SK-N-SH treated with all-trans-retinoic acid at 6 μM for 48 hours (cell line): ENCODE measurements at regions not wholly inside any gene's neighbourhood (a gene's known extent, or its start where the extent isn't known, plus 50 kb on each side); places are given as distances from the start of the nearest gene placed in this dataset.

ENCODE experiments used
- ATAC-seq: fragments of 200-7000 bp; cut with Tn5 transposase; 3 replicates; pipeline ENCODE4 v1.9.1; 2020; ENCODE audit warnings: mild to moderate bottlenecking, moderate library complexity
- BACH2 ChIP-seq: fragments of 250-450 bp; sonication (Bioruptor Pico); IDR thresholded peaks from 2 replicates; pipeline ENCODE4 v1.9.0; 2021; ENCODE audit warnings: mild to moderate bottlenecking, borderline replicate concordance
- CSDC2 ChIP-seq: fragments of 250-450 bp; sonication (Bioruptor Pico); IDR thresholded peaks from 2 replicates; pipeline ENCODE4 v1.5.0; 2020; ENCODE audit warnings: mild to moderate bottlenecking, moderate library complexity
- ESRRG ChIP-seq: fragments of 250-450 bp; sonication (Bioruptor Pico); IDR thresholded peaks from 2 replicates; pipeline ENCODE4 v1.6.1; 2021; ENCODE audit warnings: mild to moderate bottlenecking
- GLIS3 ChIP-seq: fragments of 250-450 bp; sonication (Bioruptor Pico); IDR thresholded peaks from 2 replicates; pipeline ENCODE4 v1.5.0; 2020; ENCODE audit warnings: mild to moderate bottlenecking, moderate library complexity
- ISL1 ChIP-seq: fragments of 250-450 bp; sonication (Bioruptor Pico); IDR thresholded peaks from 2 replicates; pipeline ENCODE4 v2.1.2; 2022; ENCODE audit warnings: mild to moderate bottlenecking, moderate library complexity
- OSR1 ChIP-seq: fragments of 250-450 bp; sonication (Bioruptor Pico); IDR thresholded peaks from 2 replicates; pipeline ENCODE4 v1.8.0; 2022; ENCODE audit warnings: moderate library complexity, mild to moderate bottlenecking, inconsistent platforms
- PPARA ChIP-seq: fragments of 250-450 bp; sonication (Bioruptor Pico); IDR thresholded peaks from 2 replicates; pipeline ENCODE4 v1.5.0; 2020; ENCODE audit warnings: mild to moderate bottlenecking, borderline replicate concordance
- RARB ChIP-seq: fragments of 250-450 bp; sonication (Bioruptor Pico); IDR thresholded peaks from 2 replicates; pipeline ENCODE4 v1.8.0; 2021; ENCODE audit warnings: mild to moderate bottlenecking, moderate library complexity
- SNAI2 ChIP-seq: fragments of 250-450 bp; sonication (Bioruptor Pico); IDR thresholded peaks from 2 replicates; pipeline ENCODE4 v1.5.0; 2020; ENCODE audit warnings: mild to moderate bottlenecking, moderate library complexity
- TOX ChIP-seq: fragments of 250-450 bp; sonication (Bioruptor Pico); IDR thresholded peaks from 2 replicates; pipeline ENCODE4 v1.8.0; 2021; ENCODE audit warnings: mild to moderate bottlenecking, moderate library complexity, borderline replicate concordance
- ZFP3 ChIP-seq: fragments of 250-450 bp; sonication (Bioruptor Pico); IDR thresholded peaks from 2 replicates; pipeline ENCODE4 v1.5.0; 2020; ENCODE audit warnings: mild to moderate bottlenecking, moderate library complexity
- ZFP30 ChIP-seq: fragments of 450-650 bp; formaldehyde crosslinking; IDR thresholded peaks from 2 replicates; pipeline ENCODE4 v1.5.0; 2022; ENCODE audit warnings: mild to moderate bottlenecking, moderate library complexity
- ZNF565 ChIP-seq: fragments of 450-650 bp; formaldehyde crosslinking; conservative IDR thresholded peaks from 2 replicates; pipeline ENCODE4 v1.5.0; 2020; ENCODE audit warnings: low read depth, mild to moderate bottlenecking, moderate library complexity
- ZNF70 ChIP-seq: fragments of 450-650 bp; formaldehyde crosslinking; IDR thresholded peaks from 2 replicates; pipeline ENCODE4 v1.5.0; 2020; ENCODE audit warnings: mild to moderate bottlenecking, moderate library complexity
- ZNF8 ChIP-seq: fragments of 450-650 bp; formaldehyde crosslinking; IDR thresholded peaks from 2 replicates; pipeline ENCODE4 v1.5.0; 2020; ENCODE audit warnings: mild to moderate bottlenecking, moderate library complexity
- TF ChIP-seq, protein P1 (sequence below): fragments of 250-450 bp; sonication (Bioruptor Pico); IDR thresholded peaks from 2 replicates; pipeline ENCODE4 v1.8.0; 2020; ENCODE audit warnings: mild to moderate bottlenecking, moderate library complexity, borderline replicate concordance
- TF ChIP-seq, protein P2 (sequence below): fragments of 250-450 bp; sonication (Bioruptor Pico); IDR thresholded peaks from 2 replicates; pipeline ENCODE4 v1.8.0; 2021; ENCODE audit warnings: low read depth, mild to moderate bottlenecking, moderate library complexity, borderline replicate concordance
- TF ChIP-seq, protein P3 (sequence below): fragments of 250-450 bp; sonication (Bioruptor Pico); IDR thresholded peaks from 2 replicates; pipeline ENCODE4 v1.5.1; 2020; ENCODE audit warnings: low read depth, mild to moderate bottlenecking, moderate library complexity
- TF ChIP-seq, protein P4 (sequence below): fragments of 250-450 bp; sonication (Bioruptor Pico); IDR thresholded peaks from 2 replicates; pipeline ENCODE4 v1.5.0; 2020; ENCODE audit warnings: mild to moderate bottlenecking, moderate library complexity
- TF ChIP-seq, protein P5 (sequence below): fragments of 250-450 bp; sonication (Bioruptor Pico); IDR thresholded peaks from 2 replicates; pipeline ENCODE4 v1.5.1; 2021; ENCODE audit warnings: mild to moderate bottlenecking, moderate library complexity

DNA sequence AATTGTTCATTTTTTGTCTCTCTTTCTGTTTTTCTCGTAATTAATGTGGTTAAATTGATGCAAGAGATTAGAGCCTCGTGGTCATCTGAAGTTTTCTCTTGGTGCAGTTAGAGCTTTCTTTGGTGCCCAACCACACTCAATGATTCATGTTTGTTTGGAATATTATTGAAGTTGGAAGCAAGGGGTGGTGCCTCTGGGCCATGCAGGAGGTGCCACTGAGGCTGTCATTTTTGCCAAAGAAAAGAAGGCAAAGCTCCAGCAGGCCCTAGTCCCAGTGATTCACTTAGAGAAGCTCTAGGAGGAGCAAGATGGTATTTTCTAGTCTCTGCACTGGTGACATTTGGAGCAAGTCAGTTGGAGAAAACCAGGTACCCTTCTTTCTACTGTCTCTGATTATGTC, 144.5 kb upstream of the RALGAPA2 start (continued):
- TF ChIP-seq, protein P1, sequence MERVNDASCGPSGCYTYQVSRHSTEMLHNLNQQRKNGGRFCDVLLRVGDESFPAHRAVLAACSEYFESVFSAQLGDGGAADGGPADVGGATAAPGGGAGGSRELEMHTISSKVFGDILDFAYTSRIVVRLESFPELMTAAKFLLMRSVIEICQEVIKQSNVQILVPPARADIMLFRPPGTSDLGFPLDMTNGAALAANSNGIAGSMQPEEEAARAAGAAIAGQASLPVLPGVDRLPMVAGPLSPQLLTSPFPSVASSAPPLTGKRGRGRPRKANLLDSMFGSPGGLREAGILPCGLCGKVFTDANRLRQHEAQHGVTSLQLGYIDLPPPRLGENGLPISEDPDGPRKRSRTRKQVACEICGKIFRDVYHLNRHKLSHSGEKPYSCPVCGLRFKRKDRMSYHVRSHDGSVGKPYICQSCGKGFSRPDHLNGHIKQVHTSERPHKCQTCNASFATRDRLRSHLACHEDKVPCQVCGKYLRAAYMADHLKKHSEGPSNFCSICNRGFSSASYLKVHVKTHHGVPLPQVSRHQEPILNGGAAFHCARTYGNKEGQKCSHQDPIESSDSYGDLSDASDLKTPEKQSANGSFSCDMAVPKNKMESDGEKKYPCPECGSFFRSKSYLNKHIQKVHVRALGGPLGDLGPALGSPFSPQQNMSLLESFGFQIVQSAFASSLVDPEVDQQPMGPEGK (CRISPR knock-in tag) = no peak
- TF ChIP-seq BACH2 (no peak), ESRRG (CRISPR knock-in tag) (no peak), ZFP3 (CRISPR knock-in tag) (no peak), ZNF565 (CRISPR knock-in tag) (no peak), ISL1 (CRISPR knock-in tag) (no peak)

DNA sequence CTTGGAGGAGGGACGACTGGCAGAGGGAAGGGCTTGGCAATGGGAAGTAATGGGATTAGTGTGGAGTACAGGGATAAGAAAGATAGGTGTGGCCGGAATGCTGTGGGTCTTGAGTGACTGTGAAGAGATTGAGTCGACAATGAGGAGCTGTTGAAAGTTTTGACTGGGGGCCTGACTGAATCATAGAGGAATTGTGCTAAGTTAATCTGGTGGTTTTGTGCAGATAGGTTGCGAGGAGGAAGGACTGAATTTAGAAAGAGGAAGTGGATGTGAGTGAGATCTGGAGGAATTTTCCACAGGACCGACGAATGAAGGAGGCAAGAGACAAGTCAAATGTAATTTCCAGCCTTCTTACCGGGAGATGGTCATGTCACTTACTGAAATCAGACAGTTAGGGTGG, 143.9 kb upstream of the RALGAPA2 start:
- no peak for ATAC-seq
- TF ChIP-seq, protein P2, sequence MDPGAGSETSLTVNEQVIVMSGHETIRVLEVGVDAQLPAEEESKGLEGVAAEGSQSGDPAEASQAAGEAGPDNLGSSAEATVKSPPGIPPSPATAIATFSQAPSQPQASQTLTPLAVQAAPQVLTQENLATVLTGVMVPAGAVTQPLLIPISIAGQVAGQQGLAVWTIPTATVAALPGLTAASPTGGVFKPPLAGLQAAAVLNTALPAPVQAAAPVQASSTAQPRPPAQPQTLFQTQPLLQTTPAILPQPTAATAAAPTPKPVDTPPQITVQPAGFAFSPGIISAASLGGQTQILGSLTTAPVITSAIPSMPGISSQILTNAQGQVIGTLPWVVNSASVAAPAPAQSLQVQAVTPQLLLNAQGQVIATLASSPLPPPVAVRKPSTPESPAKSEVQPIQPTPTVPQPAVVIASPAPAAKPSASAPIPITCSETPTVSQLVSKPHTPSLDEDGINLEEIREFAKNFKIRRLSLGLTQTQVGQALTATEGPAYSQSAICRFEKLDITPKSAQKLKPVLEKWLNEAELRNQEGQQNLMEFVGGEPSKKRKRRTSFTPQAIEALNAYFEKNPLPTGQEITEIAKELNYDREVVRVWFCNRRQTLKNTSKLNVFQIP (CRISPR knock-in tag) = no peak
- TF ChIP-seq ZNF8 (no peak), ZNF70 (CRISPR knock-in tag) (no peak), SNAI2 (no peak)

DNA sequence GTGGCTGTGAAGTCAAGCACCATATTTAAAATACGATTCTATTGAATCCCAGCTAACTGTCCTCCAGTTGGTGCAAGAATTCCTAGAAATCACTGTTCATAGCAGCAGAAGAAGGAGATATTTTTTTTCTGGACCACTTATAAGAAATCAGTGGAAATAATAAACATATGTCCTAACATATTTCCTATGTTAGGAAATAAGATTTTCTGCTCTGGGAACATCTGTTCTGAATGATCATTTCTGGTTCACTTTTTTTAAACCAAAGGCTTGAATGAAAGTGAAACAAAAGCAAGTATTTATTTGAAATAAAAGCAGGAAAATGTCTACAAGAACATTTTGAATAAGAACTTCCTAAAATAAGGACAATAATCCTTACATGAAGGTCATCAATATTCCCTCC, 138.9 kb upstream of the RALGAPA2 start:
- TF ChIP-seq ZNF8 = no peak
- TF ChIP-seq RARB (CRISPR knock-in tag) = no peak
- TF ChIP-seq ZFP30 = no peak
- TF ChIP-seq ESRRG (CRISPR knock-in tag) = no peak
- TF ChIP-seq BACH2 = no peak
- TF ChIP-seq OSR1 (CRISPR knock-in tag) = no peak

DNA sequence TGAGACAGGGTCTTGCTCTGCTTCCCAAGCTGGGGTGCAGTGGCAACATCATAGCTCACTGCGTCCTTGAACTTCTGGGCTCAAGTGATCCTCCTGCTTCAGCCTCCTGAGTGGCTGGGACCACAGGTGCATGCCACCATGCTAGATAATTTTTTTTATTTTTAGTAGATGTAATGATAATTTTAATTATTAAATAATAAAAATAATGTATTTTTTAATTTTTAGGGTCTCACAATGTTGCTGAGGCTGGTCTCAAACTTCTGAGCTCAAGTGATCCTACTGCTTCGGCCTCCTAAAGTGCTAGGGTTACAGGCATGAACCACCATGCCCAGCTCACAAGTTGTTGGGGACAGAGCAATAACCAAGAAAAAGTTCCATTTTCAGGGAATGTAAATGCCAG, 138.0 kb upstream of the RALGAPA2 start:
- TF ChIP-seq, protein P2 (CRISPR knock-in tag) = no peak
- TF ChIP-seq PPARA (no peak), ZFP30 (no peak), CSDC2 (CRISPR knock-in tag) (no peak), ZFP3 (CRISPR knock-in tag) (no peak), GLIS3 (CRISPR knock-in tag) (no peak), SNAI2 (no peak), BACH2 (no peak), OSR1 (CRISPR knock-in tag) (no peak), ZNF70 (CRISPR knock-in tag) (no peak), TOX (CRISPR knock-in tag) (no peak)
- TF ChIP-seq, protein P3, sequence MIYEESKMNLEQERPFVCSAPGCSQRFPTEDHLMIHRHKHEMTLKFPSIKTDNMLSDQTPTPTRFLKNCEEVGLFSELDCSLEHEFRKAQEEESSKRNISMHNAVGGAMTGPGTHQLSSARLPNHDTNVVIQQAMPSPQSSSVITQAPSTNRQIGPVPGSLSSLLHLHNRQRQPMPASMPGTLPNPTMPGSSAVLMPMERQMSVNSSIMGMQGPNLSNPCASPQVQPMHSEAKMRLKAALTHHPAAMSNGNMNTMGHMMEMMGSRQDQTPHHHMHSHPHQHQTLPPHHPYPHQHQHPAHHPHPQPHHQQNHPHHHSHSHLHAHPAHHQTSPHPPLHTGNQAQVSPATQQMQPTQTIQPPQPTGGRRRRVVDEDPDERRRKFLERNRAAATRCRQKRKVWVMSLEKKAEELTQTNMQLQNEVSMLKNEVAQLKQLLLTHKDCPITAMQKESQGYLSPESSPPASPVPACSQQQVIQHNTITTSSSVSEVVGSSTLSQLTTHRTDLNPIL (CRISPR knock-in tag) = no peak
- TF ChIP-seq, protein P4, sequence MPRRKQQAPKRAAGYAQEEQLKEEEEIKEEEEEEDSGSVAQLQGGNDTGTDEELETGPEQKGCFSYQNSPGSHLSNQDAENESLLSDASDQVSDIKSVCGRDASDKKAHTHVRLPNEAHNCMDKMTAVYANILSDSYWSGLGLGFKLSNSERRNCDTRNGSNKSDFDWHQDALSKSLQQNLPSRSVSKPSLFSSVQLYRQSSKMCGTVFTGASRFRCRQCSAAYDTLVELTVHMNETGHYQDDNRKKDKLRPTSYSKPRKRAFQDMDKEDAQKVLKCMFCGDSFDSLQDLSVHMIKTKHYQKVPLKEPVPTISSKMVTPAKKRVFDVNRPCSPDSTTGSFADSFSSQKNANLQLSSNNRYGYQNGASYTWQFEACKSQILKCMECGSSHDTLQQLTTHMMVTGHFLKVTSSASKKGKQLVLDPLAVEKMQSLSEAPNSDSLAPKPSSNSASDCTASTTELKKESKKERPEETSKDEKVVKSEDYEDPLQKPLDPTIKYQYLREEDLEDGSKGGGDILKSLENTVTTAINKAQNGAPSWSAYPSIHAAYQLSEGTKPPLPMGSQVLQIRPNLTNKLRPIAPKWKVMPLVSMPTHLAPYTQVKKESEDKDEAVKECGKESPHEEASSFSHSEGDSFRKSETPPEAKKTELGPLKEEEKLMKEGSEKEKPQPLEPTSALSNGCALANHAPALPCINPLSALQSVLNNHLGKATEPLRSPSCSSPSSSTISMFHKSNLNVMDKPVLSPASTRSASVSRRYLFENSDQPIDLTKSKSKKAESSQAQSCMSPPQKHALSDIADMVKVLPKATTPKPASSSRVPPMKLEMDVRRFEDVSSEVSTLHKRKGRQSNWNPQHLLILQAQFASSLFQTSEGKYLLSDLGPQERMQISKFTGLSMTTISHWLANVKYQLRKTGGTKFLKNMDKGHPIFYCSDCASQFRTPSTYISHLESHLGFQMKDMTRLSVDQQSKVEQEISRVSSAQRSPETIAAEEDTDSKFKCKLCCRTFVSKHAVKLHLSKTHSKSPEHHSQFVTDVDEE (CRISPR knock-in tag) = no peak
- TF ChIP-seq, protein P5, sequence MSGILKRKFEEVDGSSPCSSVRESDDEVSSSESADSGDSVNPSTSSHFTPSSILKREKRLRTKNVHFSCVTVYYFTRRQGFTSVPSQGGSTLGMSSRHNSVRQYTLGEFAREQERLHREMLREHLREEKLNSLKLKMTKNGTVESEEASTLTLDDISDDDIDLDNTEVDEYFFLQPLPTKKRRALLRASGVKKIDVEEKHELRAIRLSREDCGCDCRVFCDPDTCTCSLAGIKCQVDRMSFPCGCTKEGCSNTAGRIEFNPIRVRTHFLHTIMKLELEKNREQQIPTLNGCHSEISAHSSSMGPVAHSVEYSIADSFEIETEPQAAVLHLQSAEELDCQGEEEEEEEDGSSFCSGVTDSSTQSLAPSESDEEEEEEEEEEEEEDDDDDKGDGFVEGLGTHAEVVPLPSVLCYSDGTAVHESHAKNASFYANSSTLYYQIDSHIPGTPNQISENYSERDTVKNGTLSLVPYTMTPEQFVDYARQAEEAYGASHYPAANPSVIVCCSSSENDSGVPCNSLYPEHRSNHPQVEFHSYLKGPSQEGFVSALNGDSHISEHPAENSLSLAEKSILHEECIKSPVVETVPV (CRISPR knock-in tag) = no peak
- no peak for ATAC-seq

More for the DNA sequence above, 138.9 kb upstream of the RALGAPA2 start:
- no peak for ATAC-seq
